Gastroesophageal sphincter (tissue), 3 donors: ENCODE measurements at regions not wholly inside any gene's neighbourhood (a gene's known extent, or its start where the extent isn't known, plus 50 kb on each side); places are given as distances from the start of the nearest gene placed in this dataset.

Source experiments
- CTCF ChIP-seq, 4 experiments: fragments of 200-600 bp in 2 of 4; fragments of 450-650 bp in 2 of 4; sonication (generic) in 1 of 4; IDR thresholded peaks; one replicate each; pipeline ENCODE4 v1.5.1; 2017 to 2019; ENCODE audit warnings: antibody characterized with exemption in 4 of 4, mild to moderate bottlenecking in 2 of 4, moderate library complexity in 2 of 4
- EP300 ChIP-seq: sonication (generic); formaldehyde crosslinking; IDR thresholded peaks from one replicate; pipeline ENCODE4 v1.6.1; 2017; ENCODE audit warnings: antibody characterized with exemption, mild to moderate bottlenecking
- POLR2A ChIP-seq, 2 donors: fragments of 450-650 bp; IDR thresholded peaks; one replicate each; pipeline ENCODE4 v1.6.1; 2017; ENCODE audit warnings: antibody characterized with exemption in 2 of 2, mild to moderate bottlenecking in 2 of 2, moderate library complexity in 1 of 2

- TF ChIP-seq CTCF (IDR thresholded peaks at IDR 0.05) (no peak), EP300 (no peak), POLR2A (IDR thresholded peaks at IDR 0.05) (no peak)
These were observed 440.0 kb upstream of the POU3F3 start for GRCh38 chr2:104413890-104414289.
